Stimulated activated CD4-positive, alpha-beta T cell treated with anti-CD3 and anti-CD28 coated beads, Interleukin-1b, Interleukin-23, amount 100 ng/mL, for 24 hours (primary cell): ENCODE measurements at regions not wholly inside any gene's neighbourhood (a gene's known extent, or its start where the extent isn't known, plus 50 kb on each side); places are given as distances from the start of the nearest gene placed in this dataset.
"Not testable (repeated sequence)": the region's sequence is repeated elsewhere in the genome, so short reads cannot be mapped to it uniquely, and the experiment has no call there.

Experiments
- DNase-seq, 4 experiments: peaks; one replicate each; pipeline ENCODE4 v3.0.0-alpha.2; 2020; ENCODE audit warnings: low read depth in 4 of 4, low spot score in 1 of 4

GRCh38 chr5:68839019-68839552 lies 254.7 kb upstream of the SLC30A5 start:
- no peak for DNase-seq

GRCh38 chr5:68843624-68844364 lies 250.0 kb upstream of the SLC30A5 start:
- no peak for DNase-seq

- DNase-seq = no peak
These were observed 248.7 kb upstream of the SLC30A5 start for GRCh38 chr5:68845131-68845530.

GRCh38 chr5:68846828-68847227 lies 247.0 kb upstream of the SLC30A5 start:
- no peak for DNase-seq

- DNase-seq = no peak
These were observed 245.7 kb upstream of the SLC30A5 start for GRCh38 chr5:68848091-68848490.

GRCh38 chr5:68849103-68849502 lies 244.7 kb upstream of the SLC30A5 start:
- no peak for DNase-seq

GRCh38 chr5:68849906-68850305 lies 243.9 kb upstream of the SLC30A5 start:
- DNase-seq = no peak

GRCh38 chr5:68861099-68861498 lies 232.7 kb upstream of the SLC30A5 start:
- no peak for DNase-seq

GRCh38 chr5:68862560-68862959 lies 231.3 kb upstream of the SLC30A5 start:
- no peak for DNase-seq

- DNase-seq = not testable (repeated sequence)
These were observed 228.6 kb upstream of the SLC30A5 start for GRCh38 chr5:68865192-68865591.

- DNase-seq = no peak
These were observed 221.6 kb upstream of the SLC30A5 start for GRCh38 chr5:68872088-68872839.

- DNase-seq = no peak
These were observed 220.6 kb upstream of the SLC30A5 start for GRCh38 chr5:68873198-68873597.

GRCh38 chr5:68875351-68875750 lies 218.5 kb upstream of the SLC30A5 start:
- no peak for DNase-seq

GRCh38 chr5:68883436-68883835 lies 210.4 kb upstream of the SLC30A5 start:
- no peak for DNase-seq

- DNase-seq = no peak
These were observed 209.6 kb upstream of the SLC30A5 start for GRCh38 chr5:68884144-68884754.

GRCh38 chr5:68884883-68885282 lies 208.9 kb upstream of the SLC30A5 start:
- no peak for DNase-seq

GRCh38 chr5:68886814-68887213 lies 207.0 kb upstream of the SLC30A5 start:
- no peak for DNase-seq

GRCh38 chr5:68891718-68892117 lies 202.1 kb upstream of the SLC30A5 start:
- DNase-seq = peak in 1 of 4 experiments; percentile 6

GRCh38 chr5:68894673-68895072 lies 199.1 kb upstream of the SLC30A5 start:
- DNase-seq = no peak

GRCh38 chr5:68898951-68899471 lies 194.8 kb upstream of the SLC30A5 start:
- DNase-seq = no peak

GRCh38 chr5:68911840-68912690 lies 181.7 kb upstream of the SLC30A5 start:
- DNase-seq = no peak
